Progenitor cell of endocrine pancreas (in vitro differentiated cells): ENCODE measurements at regions not wholly inside any gene's neighbourhood (a gene's known extent, or its start where the extent isn't known, plus 50 kb on each side); places are given as distances from the start of the nearest gene placed in this dataset.
A peak's percentile ranks its signal among the peaks of the same experiment; 100 is the strongest.

Source experiments
- DNase-seq: peaks from one replicate; pipeline ENCODE4 v3.0.0; 2021; ENCODE audit warnings: low spot score; ENCODE audit not compliant: unreplicated experiment
- H3K27ac Mint-ChIP-seq: 2 replicates; pipeline ENCODE4 v1.8.0; 2021; ENCODE audit warnings: mild to moderate bottlenecking, moderate library complexity, mixed read lengths
- H3K27me3 Mint-ChIP-seq: 2 replicates; pipeline ENCODE4 v1.8.0; 2021; ENCODE audit warnings: mixed read lengths
- H3K36me3 Mint-ChIP-seq: 2 replicates; pipeline ENCODE4 v1.8.0; 2022; ENCODE audit warnings: mixed read lengths; ENCODE audit not compliant: insufficient read depth
- H3K4me1 Mint-ChIP-seq: 2 replicates; pipeline ENCODE4 v1.8.0; 2021; ENCODE audit warnings: low read depth, mixed read lengths
- H3K4me3 Mint-ChIP-seq: 2 replicates; pipeline ENCODE4 v1.8.0; 2021; ENCODE audit warnings: low read depth, mild to moderate bottlenecking, moderate library complexity, mixed read lengths
- H3K9me3 Mint-ChIP-seq: 2 replicates; pipeline ENCODE4 v1.8.0; 2021; ENCODE audit warnings: low read depth, mixed read lengths
- TF ChIP-seq, protein P1 (sequence below): fragments of 200-600 bp; sonication (generic); IDR thresholded peaks from one replicate; pipeline ENCODE4 v1.5.0; 2021; ENCODE audit warnings: antibody characterized with exemption, mild to moderate bottlenecking; ENCODE audit not compliant: unreplicated experiment

DNA sequence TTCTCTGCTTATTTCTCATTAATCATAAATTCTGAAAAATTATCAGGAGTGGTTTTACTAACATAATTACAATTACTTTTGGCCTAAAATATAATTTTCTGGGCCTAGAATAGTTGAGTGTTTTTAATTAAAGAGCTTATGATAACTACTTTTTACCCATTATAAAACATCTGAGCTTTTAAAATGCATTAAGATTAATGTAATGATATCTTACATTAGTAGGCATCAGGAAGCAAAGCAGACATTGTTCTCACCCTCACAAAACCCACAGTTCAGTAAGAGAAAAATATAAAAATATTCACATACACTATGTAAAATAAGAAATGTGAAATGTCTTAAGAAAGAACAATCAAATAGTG is 443.7 kb upstream of the SEMA3A start:
- Mint-ChIP-seq H3K27ac (peak overlapping the region; percentile 67), H3K9me3 (peaks cover 12% of the 10 kb centered on the region), H3K27me3 (no peaks in the 10 kb centered on the region), H3K36me3 (peaks cover 3% of the 10 kb centered on the region), H3K4me1 (peaks cover 7% of the 10 kb centered on the region), H3K4me3 (no peak overlapping the region)
- no peak for DNase-seq
- TF ChIP-seq, protein P1, sequence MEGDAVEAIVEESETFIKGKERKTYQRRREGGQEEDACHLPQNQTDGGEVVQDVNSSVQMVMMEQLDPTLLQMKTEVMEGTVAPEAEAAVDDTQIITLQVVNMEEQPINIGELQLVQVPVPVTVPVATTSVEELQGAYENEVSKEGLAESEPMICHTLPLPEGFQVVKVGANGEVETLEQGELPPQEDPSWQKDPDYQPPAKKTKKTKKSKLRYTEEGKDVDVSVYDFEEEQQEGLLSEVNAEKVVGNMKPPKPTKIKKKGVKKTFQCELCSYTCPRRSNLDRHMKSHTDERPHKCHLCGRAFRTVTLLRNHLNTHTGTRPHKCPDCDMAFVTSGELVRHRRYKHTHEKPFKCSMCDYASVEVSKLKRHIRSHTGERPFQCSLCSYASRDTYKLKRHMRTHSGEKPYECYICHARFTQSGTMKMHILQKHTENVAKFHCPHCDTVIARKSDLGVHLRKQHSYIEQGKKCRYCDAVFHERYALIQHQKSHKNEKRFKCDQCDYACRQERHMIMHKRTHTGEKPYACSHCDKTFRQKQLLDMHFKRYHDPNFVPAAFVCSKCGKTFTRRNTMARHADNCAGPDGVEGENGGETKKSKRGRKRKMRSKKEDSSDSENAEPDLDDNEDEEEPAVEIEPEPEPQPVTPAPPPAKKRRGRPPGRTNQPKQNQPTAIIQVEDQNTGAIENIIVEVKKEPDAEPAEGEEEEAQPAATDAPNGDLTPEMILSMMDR, result no peak

- peaks cover 7% of the 10 kb centered on the region for H3K4me1 Mint-ChIP-seq
- no peak overlapping the region for H3K4me3 Mint-ChIP-seq
- no peak for DNase-seq
- H3K27ac Mint-ChIP-seq, result no peak overlapping the region
- peaks cover 17% of the 10 kb centered on the region for H3K9me3 Mint-ChIP-seq
- TF ChIP-seq, protein P1, result no peak
- peaks cover 8% of the 10 kb centered on the region for H3K36me3 Mint-ChIP-seq
- no peaks in the 10 kb centered on the region for H3K27me3 Mint-ChIP-seq
Observed at GRCh38 chr7:84637568-84638338, 443.2 kb upstream of the SEMA3A start.

DNA sequence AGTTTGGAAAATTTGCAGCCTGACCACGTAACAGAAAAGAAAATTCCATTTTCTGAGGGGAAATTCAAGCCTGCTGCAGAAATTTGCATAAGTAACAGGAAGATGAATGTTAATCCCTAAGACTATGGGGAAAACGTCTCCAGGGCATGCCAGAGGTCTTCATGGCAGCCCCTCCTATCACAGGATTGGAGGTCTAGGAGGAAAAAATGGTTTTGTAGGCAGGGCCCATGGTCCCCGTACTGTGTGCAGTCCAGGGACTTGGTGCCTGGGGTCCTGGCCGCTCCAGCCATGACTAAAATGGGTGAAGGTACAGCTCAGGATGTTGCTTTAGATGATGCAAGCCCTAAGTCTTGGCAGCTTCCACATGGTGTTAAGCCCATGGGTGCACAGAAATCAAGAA is 437.3 kb upstream of the SEMA3A start:
- Mint-ChIP-seq H3K4me3 (no peak overlapping the region), H3K4me1 (no peaks in the 10 kb centered on the region), H3K9me3 (peaks cover 26% of the 10 kb centered on the region), H3K27me3 (no peaks in the 10 kb centered on the region), H3K36me3 (peaks cover 11% of the 10 kb centered on the region), H3K27ac (no peak overlapping the region)
- TF ChIP-seq, protein P1, result no peak
- DNase-seq, result no peak

DNA sequence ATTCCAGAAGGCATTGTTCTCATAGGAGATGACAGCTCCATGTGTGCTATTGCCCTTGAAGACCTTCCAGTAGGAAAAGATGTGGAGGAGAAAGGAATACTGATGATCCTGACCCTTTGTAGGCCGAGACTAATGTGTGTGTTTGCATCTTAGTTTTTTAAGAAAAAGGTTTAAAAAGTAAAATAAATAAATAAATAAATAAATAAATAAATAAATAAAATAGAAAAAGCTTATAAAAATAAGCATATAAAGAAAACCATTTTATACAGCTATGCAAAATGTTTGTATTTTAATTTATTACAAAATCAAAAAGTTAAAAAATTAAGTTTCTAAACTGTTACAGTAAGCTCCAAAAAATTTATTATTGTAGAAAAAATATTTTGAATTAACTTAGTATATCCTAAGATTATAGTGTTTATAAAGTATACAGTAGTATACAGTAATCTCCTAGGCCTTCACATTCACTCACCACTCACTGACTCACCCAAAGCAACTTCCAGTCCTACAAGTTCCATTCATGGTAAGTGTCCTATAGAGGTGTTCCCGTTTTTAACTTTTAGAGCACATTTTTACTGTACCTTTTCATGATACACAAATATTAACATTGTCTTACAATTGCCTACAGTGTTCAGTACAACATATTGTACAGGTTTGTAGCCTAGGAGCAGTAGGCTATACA is 435.2 kb upstream of the SEMA3A start:
- Mint-ChIP-seq H3K27ac (no peak overlapping the region), H3K36me3 (peaks cover 10% of the 10 kb centered on the region), H3K9me3 (peaks cover 20% of the 10 kb centered on the region), H3K27me3 (no peaks in the 10 kb centered on the region), H3K4me3 (no peak overlapping the region), H3K4me1 (no peaks in the 10 kb centered on the region)
- TF ChIP-seq, protein P1, result no peak
- DNase-seq, result no peak

DNA sequence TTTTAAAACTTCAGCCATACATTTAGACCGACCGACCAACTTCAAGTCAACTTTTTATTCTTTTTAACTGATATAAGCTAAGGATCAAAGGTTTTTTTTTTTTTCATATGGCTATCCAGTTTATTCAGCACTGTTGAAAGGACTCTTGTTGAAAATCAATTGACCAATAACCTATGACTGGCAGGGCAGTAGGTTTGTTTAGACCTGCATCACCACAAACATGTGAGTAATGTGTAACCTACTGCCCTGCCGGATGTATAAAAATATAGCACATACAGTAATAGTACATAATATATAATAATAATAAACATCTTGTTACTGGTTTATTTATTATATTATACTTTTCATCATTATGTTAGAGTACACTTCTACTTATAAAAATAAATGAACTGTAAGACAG is 434.6 kb upstream of the SEMA3A start:
- peaks cover 10% of the 10 kb centered on the region for H3K36me3 Mint-ChIP-seq
- TF ChIP-seq, protein P1, result no peak
- DNase-seq, result no peak
- H3K27me3 Mint-ChIP-seq, result no peaks in the 10 kb centered on the region
- H3K9me3 Mint-ChIP-seq, result peaks cover 20% of the 10 kb centered on the region
- H3K4me1 Mint-ChIP-seq, result no peaks in the 10 kb centered on the region
- H3K27ac Mint-ChIP-seq, result no peak overlapping the region
- no peak overlapping the region for H3K4me3 Mint-ChIP-seq
